Prostate gland (tissue), 2 donors: ENCODE measurements at regions not wholly inside any gene's neighbourhood (a gene's known extent, or its start where the extent isn't known, plus 50 kb on each side); places are given as distances from the start of the nearest gene placed in this dataset.

ENCODE experiments used
- DNase-seq: peaks from one replicate; pipeline ENCODE4 v3.0.0-alpha.2; 2019; ENCODE audit warnings: low spot score
- H3K27ac ChIP-seq, 2 donors: fragments of 200-600 bp; sonication (generic); 2 replicates each; pipeline ENCODE4 v1.5.1; 2017 to 2019
- H3K27me3 ChIP-seq: fragments of 200-600 bp; sonication (generic); replicated peaks from 2 replicates; pipeline ENCODE4 v1.5.1; 2019; ENCODE audit not compliant: insufficient read depth
- H3K36me3 ChIP-seq, 2 donors: fragments of 200-600 bp; sonication (generic); 1 replicate in 1 of 2; 2 replicates in 1 of 2; pipeline versions ENCODE4 v1.5.1 to v1.8.1; 2017 to 2019
- H3K4me1 ChIP-seq: fragments of 200-600 bp; sonication (generic); replicated peaks from 2 replicates; pipeline ENCODE4 v1.5.1; 2019
- H3K4me3 ChIP-seq, 2 donors: fragments of 200-600 bp; sonication (generic); 2 replicates each; pipeline ENCODE4 v1.5.1; 2017 to 2019
- H3K9me3 ChIP-seq: fragments of 200-600 bp; sonication (generic); 2 replicates; pipeline ENCODE4 v1.5.1; 2017
- POLR2A ChIP-seq: fragments of 450-650 bp; IDR thresholded peaks from one replicate; pipeline ENCODE4 v1.6.1; 2016; ENCODE audit warnings: antibody characterized with exemption, mild to moderate bottlenecking
- POLR2AphosphoS5 ChIP-seq: sonication (generic); formaldehyde crosslinking; IDR thresholded peaks from one replicate; pipeline ENCODE4 v1.6.1; 2017; ENCODE audit warnings: antibody characterized with exemption
- WGBS: methylation state at CpG from one replicate; pipeline ENCODE4 v1.1.5; 2018; 5-methylcytosine and 5-hydroxymethylcytosine counted together
- intact Hi-C: fragments of 100-400 bp; cut with DNase I; formaldehyde crosslinking; loops from one replicate; pipeline ENCODE4 v1.14.2; 2022
- TF ChIP-seq, protein P1 (sequence below), 4 experiments: fragments of 200-600 bp in 2 of 4; fragments of 450-650 bp in 2 of 4; sonication (generic) in 2 of 4; IDR thresholded peaks; 1 replicate in 3 of 4; 2 replicates in 1 of 4; pipeline ENCODE4 v1.5.1; 2016 to 2019; ENCODE audit warnings: antibody characterized with exemption in 4 of 4, mild to moderate bottlenecking in 2 of 4, moderate library complexity in 2 of 4

DNA sequence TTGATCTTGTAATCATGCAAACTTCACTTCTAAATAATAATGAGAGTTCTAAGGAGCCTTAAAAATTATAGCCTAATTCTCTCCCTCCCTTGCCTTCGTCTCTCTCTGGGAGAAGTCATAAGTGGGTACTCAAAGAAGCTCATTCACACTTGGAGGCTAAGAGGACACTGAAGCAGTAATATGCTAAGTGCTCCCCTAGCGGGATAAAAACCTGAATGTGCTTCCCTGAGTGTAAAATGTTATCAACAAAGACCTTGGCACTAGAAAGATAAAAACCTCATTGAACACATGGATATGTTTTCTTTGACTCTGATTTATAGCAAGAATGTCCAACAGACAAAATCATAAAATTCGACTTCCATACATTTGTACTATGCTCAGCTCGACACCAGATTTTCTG is 337.9 kb upstream of the NOVA1 start:
- WGBS, result 67% methylated on average over 4 of the region's 4 CpGs
- TF ChIP-seq POLR2A (no peak), POLR2AphosphoS5 (no peak)
- TF ChIP-seq, protein P1, sequence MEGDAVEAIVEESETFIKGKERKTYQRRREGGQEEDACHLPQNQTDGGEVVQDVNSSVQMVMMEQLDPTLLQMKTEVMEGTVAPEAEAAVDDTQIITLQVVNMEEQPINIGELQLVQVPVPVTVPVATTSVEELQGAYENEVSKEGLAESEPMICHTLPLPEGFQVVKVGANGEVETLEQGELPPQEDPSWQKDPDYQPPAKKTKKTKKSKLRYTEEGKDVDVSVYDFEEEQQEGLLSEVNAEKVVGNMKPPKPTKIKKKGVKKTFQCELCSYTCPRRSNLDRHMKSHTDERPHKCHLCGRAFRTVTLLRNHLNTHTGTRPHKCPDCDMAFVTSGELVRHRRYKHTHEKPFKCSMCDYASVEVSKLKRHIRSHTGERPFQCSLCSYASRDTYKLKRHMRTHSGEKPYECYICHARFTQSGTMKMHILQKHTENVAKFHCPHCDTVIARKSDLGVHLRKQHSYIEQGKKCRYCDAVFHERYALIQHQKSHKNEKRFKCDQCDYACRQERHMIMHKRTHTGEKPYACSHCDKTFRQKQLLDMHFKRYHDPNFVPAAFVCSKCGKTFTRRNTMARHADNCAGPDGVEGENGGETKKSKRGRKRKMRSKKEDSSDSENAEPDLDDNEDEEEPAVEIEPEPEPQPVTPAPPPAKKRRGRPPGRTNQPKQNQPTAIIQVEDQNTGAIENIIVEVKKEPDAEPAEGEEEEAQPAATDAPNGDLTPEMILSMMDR (IDR thresholded peaks at IDR 0.05), result no peak
- DNase-seq, result no peak

DNA sequence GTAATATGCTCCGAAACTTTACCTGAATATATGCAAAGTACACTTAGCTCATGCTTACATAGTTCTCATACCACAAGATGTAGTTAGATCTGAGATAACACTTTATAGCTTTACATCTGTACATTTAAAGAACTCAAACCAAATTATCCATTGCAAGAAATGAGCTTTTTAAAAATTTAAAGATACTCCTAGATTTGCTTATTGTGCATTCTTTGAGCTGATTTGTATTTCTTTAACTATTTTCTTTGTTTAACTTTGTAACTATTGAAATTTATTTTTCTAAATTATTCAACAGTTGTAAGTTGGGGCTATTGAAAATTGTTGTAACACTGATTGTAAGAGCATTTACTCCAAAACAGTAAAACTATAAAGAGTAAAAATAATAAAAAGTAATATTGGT is 340.2 kb upstream of the NOVA1 start:
- H3K27ac ChIP-seq, result no peak overlapping the region
- intact Hi-C loops, result no loop called here
- H3K36me3 ChIP-seq, result no peaks in the 10 kb centered on the region
- H3K9me3 ChIP-seq, result no peaks in the 10 kb centered on the region
- 45% methylated on average over 1 of the region's 1 CpG for WGBS
- no peak overlapping the region for H3K4me3 ChIP-seq
- no peak for TF ChIP-seq POLR2AphosphoS5
- TF ChIP-seq, protein P1 (IDR thresholded peaks at IDR 0.05), result no peak
- no peak for TF ChIP-seq POLR2A
- no peak for DNase-seq
- no peaks in the 10 kb centered on the region for H3K27me3 ChIP-seq
- no peaks in the 10 kb centered on the region for H3K4me1 ChIP-seq

More for the DNA sequence above, 337.9 kb upstream of the NOVA1 start:
- H3K4me3 ChIP-seq, result no peak overlapping the region
- intact Hi-C loops, result no loop called here
- no peaks in the 10 kb centered on the region for H3K27me3 ChIP-seq
- H3K9me3 ChIP-seq, result no peaks in the 10 kb centered on the region
- H3K4me1 ChIP-seq, result no peaks in the 10 kb centered on the region
- H3K27ac ChIP-seq, result no peak overlapping the region
- no peaks in the 10 kb centered on the region for H3K36me3 ChIP-seq

DNA sequence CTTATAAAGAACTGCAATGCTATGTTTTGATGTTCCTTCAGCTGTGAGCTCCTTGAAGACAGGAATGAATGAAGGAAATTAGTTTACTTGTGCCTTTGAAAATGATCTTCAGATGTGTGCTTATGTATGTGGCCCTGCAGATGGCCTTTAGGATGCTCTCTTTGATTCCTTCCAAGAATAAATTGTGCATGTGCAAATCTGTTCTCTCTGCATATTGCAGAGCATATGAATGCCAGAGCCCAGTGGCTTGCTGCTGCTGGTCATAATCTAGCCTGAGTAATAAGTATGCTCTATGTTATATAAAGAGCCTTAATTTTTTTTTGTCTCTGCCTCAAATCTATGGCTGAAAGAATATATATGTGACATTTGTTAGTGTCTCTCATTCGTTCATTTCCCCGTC is 341.9 kb upstream of the NOVA1 start:
- no peak overlapping the region for H3K27ac ChIP-seq
- no peaks in the 10 kb centered on the region for H3K9me3 ChIP-seq
- H3K4me1 ChIP-seq, result no peaks in the 10 kb centered on the region
- no peaks in the 10 kb centered on the region for H3K36me3 ChIP-seq
- intact Hi-C loops, result no loop called here
- H3K4me3 ChIP-seq, result no peak overlapping the region
- DNase-seq, result no peak
- no peaks in the 10 kb centered on the region for H3K27me3 ChIP-seq
- 93% methylated on average over 2 of the region's 2 CpGs for WGBS
- TF ChIP-seq POLR2A, result no peak
- TF ChIP-seq POLR2AphosphoS5, result no peak
- TF ChIP-seq, protein P1 (IDR thresholded peaks at IDR 0.05), result no peak

DNA sequence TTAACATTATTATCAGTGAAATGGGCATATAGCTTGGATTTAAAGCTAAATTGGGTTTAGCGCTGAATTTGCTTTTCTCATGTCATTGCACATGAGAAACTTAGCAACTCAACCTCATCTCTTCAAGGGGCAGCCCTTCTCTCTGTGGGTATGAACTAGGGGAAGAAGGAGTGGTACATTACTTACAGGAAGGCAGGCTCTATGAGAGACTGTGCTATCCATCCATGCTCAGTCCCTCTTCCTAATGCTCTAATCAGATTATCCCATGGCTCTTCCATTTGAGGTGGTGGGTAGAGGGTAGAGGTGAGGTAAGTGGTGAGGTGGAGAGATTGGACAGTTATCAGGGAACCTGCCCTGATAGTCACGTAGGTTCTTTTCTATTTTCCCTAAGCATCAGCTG is 343.7 kb upstream of the NOVA1 start:
- Histone ChIP-seq H3K27me3 (no peaks in the 10 kb centered on the region), H3K4me3 (no peak overlapping the region), H3K4me1 (no peaks in the 10 kb centered on the region), H3K27ac (no peak overlapping the region), H3K9me3 (no peaks in the 10 kb centered on the region), H3K36me3 (no peaks in the 10 kb centered on the region)
- intact Hi-C loops, result no loop called here
- DNase-seq, result no peak
- 87% methylated on average over 2 of the region's 2 CpGs for WGBS
- TF ChIP-seq POLR2AphosphoS5, result no peak
- TF ChIP-seq, protein P1 (IDR thresholded peaks at IDR 0.05), result no peak
- no peak for TF ChIP-seq POLR2A

DNA sequence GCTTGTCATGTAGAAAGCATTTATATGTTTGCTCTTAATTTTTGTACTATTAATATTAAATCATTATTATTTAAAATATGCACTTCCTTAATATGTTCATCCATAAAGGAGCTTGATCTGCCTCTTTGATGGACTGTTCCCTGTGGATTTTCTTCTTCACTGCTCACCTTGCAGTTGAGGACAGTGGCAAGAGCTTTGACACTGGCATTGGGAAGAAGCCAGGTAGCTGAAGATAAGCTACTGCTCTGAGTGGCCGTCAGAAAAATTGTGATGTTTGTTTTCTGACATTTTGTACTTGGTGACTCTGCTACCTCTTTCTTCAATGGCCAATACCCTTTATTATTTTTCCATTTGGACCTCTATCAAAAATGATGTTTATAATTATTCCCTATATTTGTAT is 349.4 kb upstream of the NOVA1 start:
- no peaks in the 10 kb centered on the region for H3K9me3 ChIP-seq

More for the DNA sequence above, 349.4 kb upstream of the NOVA1 start:
- no peak overlapping the region for H3K27ac ChIP-seq
- intact Hi-C loops, result no loop called here
- DNase-seq, result no peak
- H3K4me1 ChIP-seq, result no peaks in the 10 kb centered on the region
- no peaks in the 10 kb centered on the region for H3K36me3 ChIP-seq
- WGBS, result 82% methylated on average over 1 of the region's 1 CpG
- TF ChIP-seq POLR2AphosphoS5, result no peak
- no peaks in the 10 kb centered on the region for H3K27me3 ChIP-seq
- no peak overlapping the region for H3K4me3 ChIP-seq
